Stimulated activated CD8-positive, alpha-beta memory T cell treated with anti-CD3 and anti-CD28 coated beads, Interleukin-15, amount 100 ng/mL, for 48 hours (primary cell): ENCODE measurements at regions not wholly inside any gene's neighbourhood (a gene's known extent, or its start where the extent isn't known, plus 50 kb on each side); places are given as distances from the start of the nearest gene placed in this dataset.
"Not testable (repeated sequence)": the region's sequence is repeated elsewhere in the genome, so short reads cannot be mapped to it uniquely, and the experiment has no call there.

Experiments
- DNase-seq, 2 donors: peaks; one replicate each; pipeline ENCODE4 v3.0.0-alpha.2; 2020; ENCODE audit warnings: low read depth in 2 of 2

DNA sequence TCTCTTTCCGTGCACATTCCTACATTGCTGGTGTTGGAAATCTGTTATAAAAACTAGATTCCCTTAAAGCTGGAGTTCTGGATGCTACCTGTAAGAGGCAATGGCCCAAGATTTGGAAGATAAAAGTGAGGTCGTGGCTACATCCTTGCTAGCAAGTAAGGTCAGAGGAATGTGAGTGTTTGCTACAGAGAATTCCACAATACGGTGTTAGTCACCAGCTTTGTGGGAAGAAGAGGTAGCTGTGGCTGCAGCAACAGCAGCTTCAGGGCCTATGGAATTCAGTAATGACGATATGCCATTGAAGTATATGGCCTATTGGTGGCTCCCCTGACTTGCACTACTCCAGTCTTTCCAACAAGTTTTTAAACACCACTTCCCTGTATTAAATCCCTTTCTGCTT lies 227.7 kb upstream of the TMEM260 start:
- no peak for DNase-seq

- no peak for DNase-seq
These were observed 226.6 kb upstream of the TMEM260 start for GRCh38 chr14:56352999-56353398.

GRCh38 chr14:56357428-56357827 lies 222.2 kb upstream of the TMEM260 start:
- DNase-seq = no peak

- no peak for DNase-seq
These were observed 221.3 kb upstream of the TMEM260 start for GRCh38 chr14:56358275-56358674.

DNA sequence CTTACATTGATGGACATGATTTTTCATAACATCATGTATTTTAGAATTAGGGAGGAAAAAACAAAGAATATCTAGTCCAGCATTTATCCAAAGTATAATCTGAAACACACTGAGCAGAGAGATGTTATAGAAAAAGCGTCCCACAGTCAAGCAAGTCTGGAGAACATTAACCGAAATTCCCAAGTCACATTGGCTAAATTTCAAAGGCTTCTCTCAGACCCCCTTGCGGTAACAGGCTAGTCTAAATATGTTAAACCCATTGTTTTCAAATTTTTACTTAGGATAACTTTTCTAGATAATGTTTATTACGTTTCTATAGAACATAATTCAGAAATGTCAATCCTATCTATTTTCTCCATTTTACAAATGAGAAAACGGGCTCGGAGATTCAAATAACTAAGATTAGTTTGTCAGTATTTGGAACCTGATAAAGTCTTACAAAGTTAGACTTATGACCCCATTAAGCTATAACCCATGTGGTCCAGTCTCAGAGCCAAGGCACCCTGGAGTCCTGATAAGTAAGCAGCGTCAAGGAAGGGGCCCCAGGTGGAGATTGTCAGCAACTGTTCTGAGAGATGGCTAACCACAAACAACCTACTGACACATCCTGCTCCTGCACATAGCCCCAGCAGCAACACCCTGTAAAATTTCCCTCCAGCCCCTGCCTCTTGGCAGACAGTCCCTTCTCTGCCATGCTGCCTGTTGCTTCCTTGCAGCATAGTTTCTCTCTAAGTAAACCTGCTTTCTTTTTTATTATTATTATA lies 220.6 kb upstream of the TMEM260 start:
- peak; percentile 2 to 7 for DNase-seq

DNA sequence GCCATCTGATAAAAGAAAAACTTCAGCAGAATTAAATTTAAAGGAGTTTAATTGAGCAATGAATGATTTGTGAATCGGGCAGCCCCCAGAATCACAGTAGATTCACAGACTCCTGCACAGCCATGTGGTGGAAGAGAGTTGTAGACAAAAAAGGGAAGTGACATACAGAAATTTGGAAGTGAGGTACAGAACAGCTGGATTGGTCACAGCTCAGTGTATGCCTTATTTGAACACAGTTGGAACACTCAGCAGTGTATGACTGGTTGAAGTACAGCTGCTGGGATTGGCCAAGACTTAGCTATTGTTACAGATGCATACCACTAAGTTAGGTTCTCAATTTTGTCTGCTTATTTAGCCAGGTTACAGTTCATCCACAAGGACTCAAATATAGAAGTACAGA lies 213.9 kb upstream of the TMEM260 start:
- not testable (repeated sequence) for DNase-seq

DNA sequence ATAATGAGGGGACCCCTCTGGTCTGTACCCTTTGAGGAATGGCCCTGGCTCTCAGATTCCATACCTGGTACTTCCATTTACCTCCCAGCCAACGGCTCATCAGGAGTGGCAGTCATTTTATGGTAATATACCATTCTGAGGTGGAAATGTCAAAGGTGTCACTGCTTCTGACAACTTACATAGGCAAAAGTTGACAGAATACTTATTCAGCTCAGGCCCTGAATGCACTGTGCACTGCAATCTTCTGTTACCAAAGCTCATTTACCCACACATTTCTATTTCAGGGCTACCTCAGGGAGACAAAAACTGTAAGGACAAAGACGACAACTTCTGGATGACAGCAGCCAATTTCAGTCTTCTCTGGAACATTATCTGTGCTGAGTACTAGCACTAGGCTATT lies 212.2 kb upstream of the TMEM260 start:
- no peak for DNase-seq

- DNase-seq = no peak
These were observed 207.9 kb upstream of the TMEM260 start for GRCh38 chr14:56371737-56372136.

GRCh38 chr14:56374421-56374820 lies 205.2 kb upstream of the TMEM260 start:
- no peak for DNase-seq

DNA sequence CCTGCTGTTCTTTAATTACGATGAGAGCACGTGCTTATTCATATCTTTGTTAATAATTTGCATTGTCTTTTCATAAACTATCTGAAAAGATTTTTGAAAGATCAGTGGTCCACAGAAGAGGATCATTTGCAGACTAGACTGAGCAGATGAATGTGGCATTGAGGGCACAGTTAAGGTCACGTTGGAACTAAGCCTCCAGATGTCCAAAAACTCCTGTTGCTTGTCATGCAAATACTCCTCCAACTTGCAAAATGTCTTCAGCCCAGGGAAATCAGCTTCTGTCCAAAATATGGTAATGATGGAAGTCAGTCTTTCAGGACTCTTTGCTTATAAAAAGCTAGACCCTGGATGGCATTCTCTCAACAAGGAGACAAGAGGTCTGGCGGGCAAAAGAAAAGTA lies 201.6 kb upstream of the TMEM260 start:
- DNase-seq = no peak

- no peak for DNase-seq
These were observed 201.1 kb upstream of the TMEM260 start for GRCh38 chr14:56378475-56378877.

DNA sequence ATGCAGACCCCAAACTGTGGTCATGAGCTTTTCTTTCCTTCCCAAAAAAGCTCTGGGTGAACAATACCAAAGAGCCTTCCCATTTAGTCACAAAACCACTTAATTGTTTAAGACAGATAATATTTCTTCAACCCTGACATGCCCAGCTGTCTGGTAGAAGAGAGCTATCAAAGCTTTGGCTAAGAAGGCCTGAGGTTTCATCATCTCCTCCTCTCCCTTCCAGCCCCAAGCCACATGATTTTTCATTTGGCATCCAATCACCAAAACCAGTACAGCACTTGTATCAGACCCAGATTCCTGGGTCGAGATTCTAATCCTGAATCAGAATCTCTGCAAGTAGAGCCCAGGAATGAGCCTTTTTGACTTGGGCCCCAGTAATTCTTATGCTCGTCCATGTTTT lies 199.6 kb upstream of the TMEM260 start:
- DNase-seq = no peak

GRCh38 chr14:56386024-56386423 lies 193.6 kb upstream of the TMEM260 start:
- DNase-seq = no peak

GRCh38 chr14:56390859-56391258 lies 188.7 kb upstream of the TMEM260 start:
- DNase-seq = no peak

GRCh38 chr14:56394826-56395530 lies 184.6 kb upstream of the TMEM260 start:
- DNase-seq = no peak

- DNase-seq = no peak
These were observed 179.3 kb upstream of the TMEM260 start for GRCh38 chr14:56400109-56400825.

GRCh38 chr14:56412468-56413434 lies 166.8 kb upstream of the TMEM260 start:
- DNase-seq = no peak

DNA sequence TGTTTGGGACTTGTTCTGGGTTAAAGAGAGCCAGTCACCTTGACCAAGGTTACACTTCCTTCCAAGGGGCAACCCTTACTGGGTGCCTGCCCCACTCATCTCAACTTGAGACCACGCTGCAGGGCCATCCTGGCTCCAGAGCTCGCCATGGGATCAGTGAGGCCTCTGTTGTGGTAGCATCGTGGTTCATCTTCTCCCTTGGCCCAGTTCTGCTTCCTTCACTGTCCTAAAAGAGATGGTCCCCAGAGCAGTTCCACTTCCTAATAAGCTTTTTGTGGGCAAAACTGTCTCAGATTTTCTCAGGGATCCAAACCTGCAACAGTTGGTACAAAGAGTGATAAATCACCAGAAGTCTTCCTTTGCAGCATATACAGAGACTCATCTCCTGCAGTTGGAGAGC lies 165.9 kb upstream of the TMEM260 start:
- DNase-seq = no peak

GRCh38 chr14:56414236-56414635 lies 165.4 kb upstream of the TMEM260 start:
- no peak for DNase-seq

GRCh38 chr14:56416213-56416612 lies 163.4 kb upstream of the TMEM260 start:
- no peak for DNase-seq

DNA sequence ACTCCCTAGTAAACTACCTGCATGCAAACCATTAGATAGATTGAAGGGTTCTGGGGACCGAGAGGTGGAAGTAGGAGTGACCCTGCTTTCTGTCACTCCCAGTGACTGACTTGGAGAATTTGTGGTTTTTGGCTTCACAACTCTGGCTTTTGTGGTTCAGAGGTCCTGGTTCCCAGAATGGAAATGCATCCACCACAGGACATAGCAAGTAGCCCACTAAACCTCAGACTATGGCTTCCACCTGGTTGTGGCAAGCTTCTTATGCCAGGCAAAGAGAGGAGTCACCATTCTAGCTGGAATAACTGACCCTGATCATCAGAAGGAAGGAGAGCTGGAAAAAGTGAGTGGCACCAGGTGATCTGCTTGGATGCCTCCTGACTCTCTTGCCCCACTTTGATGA lies 162.4 kb upstream of the TMEM260 start:
- no peak for DNase-seq

GRCh38 chr14:56419750-56420149 lies 159.8 kb upstream of the TMEM260 start:
- DNase-seq = no peak
